Suprapubic skin (tissue), 4 donors: ENCODE measurements at regions not wholly inside any gene's neighbourhood (a gene's known extent, or its start where the extent isn't known, plus 50 kb on each side); places are given as distances from the start of the nearest gene placed in this dataset.

Experiments
- EP300 ChIP-seq: sonication (generic); formaldehyde crosslinking; IDR thresholded peaks from one replicate; pipeline ENCODE4 v1.6.1; 2017; ENCODE audit warnings: antibody characterized with exemption
- POLR2A ChIP-seq, 2 donors: fragments of 450-650 bp; IDR thresholded peaks; one replicate each; pipeline ENCODE4 v1.6.1; 2017; ENCODE audit warnings: antibody characterized with exemption in 2 of 2, mild to moderate bottlenecking in 2 of 2, moderate library complexity in 2 of 2
- POLR2AphosphoS5 ChIP-seq, 3 donors: sonication (generic); formaldehyde crosslinking; IDR thresholded peaks; one replicate each; pipeline ENCODE4 v1.6.1; 2017; ENCODE audit warnings: antibody characterized with exemption in 3 of 3
- TF ChIP-seq, protein P1 (sequence below), 2 donors: fragments of 200-600 bp in 1 of 2; fragments of 450-650 bp in 1 of 2; sonication (generic) in 1 of 2; IDR thresholded peaks; one replicate each; pipeline ENCODE4 v1.5.1; 2016 to 2019; ENCODE audit warnings: antibody characterized with exemption in 2 of 2, mild to moderate bottlenecking in 1 of 2, moderate library complexity in 1 of 2

DNA sequence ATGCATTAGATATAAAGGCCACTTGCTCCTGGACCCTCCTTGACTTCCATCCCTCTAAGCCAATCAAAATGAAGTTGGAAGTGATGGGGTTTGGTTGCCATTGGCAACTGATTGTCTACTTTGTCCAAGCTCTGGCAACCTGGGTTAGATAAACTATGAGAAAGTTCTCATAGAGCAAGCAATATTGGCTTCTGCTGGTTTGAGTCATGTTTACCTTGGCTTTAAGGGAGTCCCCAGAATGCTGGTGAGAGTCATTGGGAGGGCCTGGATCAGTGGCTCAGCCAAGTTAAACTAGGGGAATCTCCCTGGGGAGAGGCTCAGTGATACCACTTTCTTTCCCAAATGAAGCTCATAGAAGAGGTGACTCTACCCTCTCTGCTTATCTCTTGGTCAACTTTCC lies 176.3 kb upstream of the ROPN1 start:
- TF ChIP-seq, protein P1, sequence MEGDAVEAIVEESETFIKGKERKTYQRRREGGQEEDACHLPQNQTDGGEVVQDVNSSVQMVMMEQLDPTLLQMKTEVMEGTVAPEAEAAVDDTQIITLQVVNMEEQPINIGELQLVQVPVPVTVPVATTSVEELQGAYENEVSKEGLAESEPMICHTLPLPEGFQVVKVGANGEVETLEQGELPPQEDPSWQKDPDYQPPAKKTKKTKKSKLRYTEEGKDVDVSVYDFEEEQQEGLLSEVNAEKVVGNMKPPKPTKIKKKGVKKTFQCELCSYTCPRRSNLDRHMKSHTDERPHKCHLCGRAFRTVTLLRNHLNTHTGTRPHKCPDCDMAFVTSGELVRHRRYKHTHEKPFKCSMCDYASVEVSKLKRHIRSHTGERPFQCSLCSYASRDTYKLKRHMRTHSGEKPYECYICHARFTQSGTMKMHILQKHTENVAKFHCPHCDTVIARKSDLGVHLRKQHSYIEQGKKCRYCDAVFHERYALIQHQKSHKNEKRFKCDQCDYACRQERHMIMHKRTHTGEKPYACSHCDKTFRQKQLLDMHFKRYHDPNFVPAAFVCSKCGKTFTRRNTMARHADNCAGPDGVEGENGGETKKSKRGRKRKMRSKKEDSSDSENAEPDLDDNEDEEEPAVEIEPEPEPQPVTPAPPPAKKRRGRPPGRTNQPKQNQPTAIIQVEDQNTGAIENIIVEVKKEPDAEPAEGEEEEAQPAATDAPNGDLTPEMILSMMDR (IDR thresholded peaks at IDR 0.05), result no peak
- no peak for TF ChIP-seq EP300
- no peak for TF ChIP-seq POLR2A (IDR thresholded peaks at IDR 0.05)
- no peak for TF ChIP-seq POLR2AphosphoS5 (IDR thresholded peaks at IDR 0.05)
